ENCODE measurements at regions not wholly inside any gene's neighbourhood (a gene's known extent, or its start where the extent isn't known, plus 50 kb on each side); places are given as distances from the start of the nearest gene placed in this dataset.

GRCh38 chr2:176388861-176389260 is 119.6 kb downstream of the MTX2 start:
- peak; percentile 67 for DNase-seq

DNA sequence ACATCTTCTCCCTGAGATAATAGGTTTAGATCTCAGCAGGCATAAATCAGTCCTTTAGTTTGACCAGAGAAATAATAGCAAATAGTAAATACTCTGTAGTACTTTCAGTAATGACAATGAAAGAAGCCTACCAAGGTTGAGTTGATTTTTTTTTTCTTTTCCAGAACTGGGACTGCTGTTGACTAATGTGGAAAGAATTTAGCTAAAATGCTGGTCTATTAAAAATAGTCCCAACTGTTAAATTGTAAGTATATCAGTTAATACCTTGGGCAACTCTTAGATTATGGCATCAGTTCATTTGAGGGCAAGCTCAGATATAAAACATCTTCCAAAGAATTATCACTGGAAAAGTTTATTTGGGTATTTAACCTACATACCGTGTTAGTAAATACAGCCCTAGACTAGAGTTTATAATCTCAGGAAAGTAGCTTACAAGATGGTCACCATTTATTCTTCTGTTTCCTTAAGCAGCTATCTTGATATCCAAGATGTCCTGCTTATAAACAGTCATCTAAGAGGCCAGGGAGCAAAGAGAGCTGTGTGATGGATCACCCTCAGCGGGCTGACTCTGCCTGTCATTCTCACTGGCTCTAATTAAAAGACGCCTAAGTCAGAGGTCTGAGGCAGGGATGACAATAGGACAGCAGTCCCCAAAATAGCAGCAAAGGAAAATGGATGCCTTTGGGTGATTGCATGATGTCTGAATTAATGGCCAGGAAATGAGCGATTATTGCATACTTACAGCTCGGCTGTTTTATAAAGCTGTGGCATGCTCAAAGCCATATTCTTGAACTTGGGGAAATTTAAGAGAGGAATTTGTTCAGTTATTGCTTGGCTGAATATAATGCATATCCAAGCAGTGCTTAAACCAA is 121.3 kb downstream of the MTX2 start:
- DNase-seq, result no peak

GRCh38 chr2:176391148-176391419 is 121.8 kb downstream of the MTX2 start:
- DNase-seq, result no peak

GRCh38 chr2:176392249-176392648 is 123.0 kb downstream of the MTX2 start:
- no peak for DNase-seq

- DNase-seq, result no peak
Observed at GRCh38 chr2:176392744-176393414, 123.6 kb downstream of the MTX2 start.

GRCh38 chr2:176395273-176395854 is 126.1 kb downstream of the MTX2 start:
- no peak for DNase-seq

GRCh38 chr2:176398243-176399073 is 129.2 kb downstream of the MTX2 start:
- DNase-seq, result no peak

GRCh38 chr2:176399074-176399598 is 129.9 kb downstream of the MTX2 start:
- DNase-seq, result no peak

GRCh38 chr2:176405477-176405876 is 136.2 kb downstream of the MTX2 start:
- DNase-seq, result no peak

- DNase-seq, result no peak
Observed at GRCh38 chr2:176407706-176408105, 138.5 kb downstream of the MTX2 start.

DNA sequence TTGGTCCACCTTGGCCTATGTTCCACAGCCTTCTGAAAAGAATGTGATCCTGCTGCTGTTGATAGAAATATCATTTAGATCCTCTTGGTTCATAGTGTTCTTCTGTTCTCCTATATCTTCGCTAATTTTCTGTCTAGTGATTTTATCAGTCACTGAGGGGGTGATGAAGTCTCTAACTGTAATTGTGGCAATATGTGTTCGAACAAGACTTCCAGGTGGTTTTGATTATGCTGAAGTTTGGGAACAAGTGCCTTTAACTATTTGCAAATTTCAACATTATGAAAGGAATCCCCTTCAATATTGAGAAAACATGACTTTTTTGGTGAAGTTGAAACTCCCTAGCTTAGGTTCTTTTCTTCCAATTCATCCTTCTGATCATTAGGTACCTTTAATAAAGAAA is 140.4 kb downstream of the MTX2 start:
- no peak for DNase-seq

GRCh38 chr2:176412136-176412535 is 142.9 kb downstream of the MTX2 start:
- no peak for DNase-seq

DNA sequence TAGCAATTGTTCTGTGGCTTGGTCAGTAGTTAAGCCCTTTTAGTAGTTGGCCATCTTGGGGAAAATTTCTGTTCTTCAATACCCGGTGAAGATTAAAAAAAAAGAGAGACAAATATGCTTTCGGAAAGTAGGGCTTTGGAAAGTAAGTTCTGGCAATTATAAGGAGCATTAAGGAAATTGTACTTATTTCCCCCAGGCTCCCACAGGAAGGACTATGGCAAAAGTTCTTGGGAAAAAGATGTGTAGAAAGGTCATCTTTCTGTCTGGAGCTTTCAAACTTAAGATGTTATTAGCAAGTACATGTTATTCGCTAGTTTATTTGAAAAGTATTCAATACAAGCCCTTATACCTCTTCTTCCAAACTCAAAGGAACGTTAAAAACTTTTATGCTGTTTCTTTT is 144.5 kb downstream of the MTX2 start:
- no peak for DNase-seq

DNA sequence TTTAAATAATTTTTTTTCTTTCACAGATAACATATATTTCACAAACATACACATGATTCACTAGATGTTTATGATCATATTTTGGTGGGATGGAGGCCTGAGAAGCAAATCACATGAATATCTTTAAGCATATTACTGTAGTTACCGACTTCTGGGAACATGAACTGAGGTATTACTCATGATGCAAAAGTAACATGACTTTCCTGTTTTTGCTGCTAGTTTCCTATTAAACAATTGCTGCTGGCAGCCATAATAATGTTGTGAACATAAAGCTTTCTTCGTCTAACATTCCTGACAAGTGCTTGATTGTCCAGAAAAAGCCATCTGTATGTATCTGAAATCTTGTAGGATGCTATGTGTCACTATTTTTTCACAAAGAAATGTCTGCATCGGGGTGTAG is 145.4 kb downstream of the MTX2 start:
- DNase-seq, result no peak

DNA sequence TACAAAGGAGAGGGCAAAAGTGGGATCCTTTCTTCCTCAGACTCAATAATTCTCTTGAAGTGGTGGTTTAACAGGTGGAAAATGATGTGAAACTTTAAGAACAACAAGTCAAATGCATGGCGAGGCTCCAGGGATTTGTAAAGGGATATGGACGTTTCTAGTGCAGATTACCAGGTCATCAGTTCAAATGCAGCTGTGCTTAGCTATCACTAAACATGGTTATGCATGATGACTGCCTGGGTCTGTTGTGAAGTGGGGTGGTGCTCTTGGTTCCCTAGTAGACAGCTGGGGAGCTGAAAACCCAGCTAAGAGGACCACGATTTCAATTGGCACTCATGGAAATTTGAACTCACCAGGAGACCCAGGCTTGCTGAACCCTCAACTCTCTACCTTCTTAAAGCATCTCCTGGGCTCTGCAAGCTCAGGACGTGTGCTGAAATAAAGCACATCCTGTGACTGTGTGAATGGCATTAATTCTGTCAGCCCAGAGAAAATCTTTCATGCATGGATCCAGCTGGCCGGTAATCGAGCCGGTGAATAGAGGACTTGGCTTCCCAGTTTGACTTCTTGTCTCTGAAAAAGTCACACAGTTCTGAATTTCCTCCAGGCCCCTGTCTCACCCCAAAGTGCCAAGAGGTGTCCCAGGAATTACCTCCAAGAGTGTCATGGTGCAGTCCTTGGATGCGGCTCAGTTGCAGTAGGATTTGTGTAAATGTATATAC is 146.1 kb downstream of the MTX2 start:
- no peak for DNase-seq

GRCh38 chr2:176415937-176416499 is 146.8 kb downstream of the MTX2 start:
- DNase-seq, result no peak

DNA sequence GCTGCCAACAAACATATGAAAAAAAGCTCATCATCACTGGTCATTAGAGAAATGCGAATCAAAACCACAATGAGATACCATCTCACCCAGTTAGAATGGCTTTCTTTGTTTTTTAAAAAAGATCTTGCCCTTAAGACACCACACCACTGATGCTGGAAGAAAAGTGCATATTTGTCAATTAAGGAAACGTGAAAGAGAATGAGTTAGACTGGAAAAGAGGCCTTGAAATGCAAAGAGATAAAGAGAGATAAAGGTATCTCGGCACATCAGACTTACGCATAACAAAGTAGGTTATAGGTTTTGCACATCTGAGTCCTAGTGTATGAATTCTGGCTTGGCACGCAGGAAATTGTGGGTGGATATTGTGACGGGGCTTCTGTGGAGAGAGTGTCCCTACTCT is 149.5 kb downstream of the MTX2 start:
- no peak for DNase-seq

GRCh38 chr2:176419591-176420071 is 150.4 kb downstream of the MTX2 start:
- DNase-seq, result no peak

DNA sequence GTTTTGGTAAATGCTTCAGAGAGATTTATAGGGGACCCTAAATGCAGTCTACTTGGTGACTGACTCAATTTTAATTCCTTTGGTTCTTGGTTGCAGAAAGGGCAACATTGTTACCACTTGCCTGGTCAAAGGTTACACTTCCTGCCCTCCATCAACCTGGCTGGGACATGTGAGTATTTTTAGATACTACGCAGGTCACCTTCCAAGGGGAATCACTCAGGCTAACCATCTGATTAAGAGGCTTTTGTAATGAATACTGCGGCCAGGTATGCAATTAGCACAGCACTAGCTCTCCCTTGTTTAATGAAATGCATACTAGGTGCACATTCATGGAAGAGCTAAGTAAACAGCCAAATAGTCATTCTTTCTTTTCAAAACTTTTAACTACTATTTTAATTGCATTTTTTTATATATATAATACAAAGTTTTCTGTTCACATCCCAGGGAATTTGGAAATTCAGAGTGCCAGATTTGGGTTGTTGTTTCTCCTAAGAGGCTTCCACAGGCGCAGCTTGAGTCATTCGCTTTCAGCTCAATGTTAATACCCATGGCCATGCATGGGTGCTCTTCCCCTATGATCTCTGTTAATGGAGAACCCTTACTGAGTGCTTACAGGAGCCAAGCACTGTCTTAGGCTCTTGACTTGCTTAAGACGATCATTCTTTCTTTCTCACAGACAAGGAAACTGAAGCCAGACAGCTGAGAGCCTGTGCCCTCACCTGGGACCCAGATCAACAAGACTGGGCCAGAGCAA is 152.2 kb downstream of the MTX2 start:
- DNase-seq, result no peak

DNA sequence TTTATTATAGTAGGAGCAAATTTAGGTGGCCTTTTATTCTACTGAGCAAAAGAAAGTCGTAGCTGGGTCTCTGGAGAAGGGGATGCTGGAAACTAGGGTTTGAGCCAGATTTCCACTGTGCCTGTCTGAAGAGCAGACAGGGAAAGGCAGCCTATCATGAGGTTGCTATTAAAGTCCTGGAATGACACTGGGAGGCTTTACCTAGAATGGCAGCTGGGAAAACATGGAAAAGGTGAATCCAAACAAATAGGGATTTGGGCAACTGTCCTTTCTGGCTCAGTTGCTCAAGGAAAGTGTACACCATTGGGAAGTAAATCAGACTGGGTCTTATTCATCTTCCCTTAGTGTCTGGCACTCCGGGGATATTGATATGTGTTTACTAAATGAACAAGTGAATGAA is 154.6 kb downstream of the MTX2 start:
- no peak for DNase-seq

DNA sequence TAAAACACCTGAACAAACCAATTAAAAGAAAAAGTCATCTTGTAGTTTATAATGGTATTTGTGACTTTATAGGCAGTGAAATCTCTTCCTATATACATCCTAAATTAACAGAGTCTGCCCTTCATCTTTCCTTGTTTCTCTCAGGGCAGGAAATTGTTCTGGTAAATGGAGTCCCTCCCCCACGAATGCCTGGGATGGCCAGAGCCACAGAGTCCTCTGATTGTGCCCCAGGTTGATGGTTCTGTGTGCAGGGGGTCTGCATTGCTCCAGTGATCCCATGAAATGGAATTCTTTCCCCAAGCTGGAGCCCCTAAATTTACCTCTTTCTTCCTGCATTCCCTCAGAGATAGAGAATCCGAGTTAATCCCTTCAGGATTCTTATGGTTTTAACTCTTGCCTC is 155.5 kb downstream of the MTX2 start:
- DNase-seq, result no peak
